ENCODE measurements at regions not wholly inside any gene's neighbourhood (a gene's known extent, or its start where the extent isn't known, plus 50 kb on each side); places are given as distances from the start of the nearest gene placed in this dataset.

- TF ChIP-seq CTCF (IDR thresholded peaks at IDR 0.05) (no peak), POLR2A (IDR thresholded peaks at IDR 0.05) (no peak)
Observed at GRCh38 chr15:93420477-93420876, 331.5 kb upstream of the RGMA start.

All from testis (tissue), 2 donors.